EH (cell line): ENCODE measurements at regions not wholly inside any gene's neighbourhood (a gene's known extent, or its start where the extent isn't known, plus 50 kb on each side); places are given as distances from the start of the nearest gene placed in this dataset.
"Not testable (repeated sequence)": the region's sequence is repeated elsewhere in the genome, so short reads cannot be mapped to it uniquely, and the experiment has no call there.

Experiments
- DNase-seq: peaks from one replicate; pipeline ENCODE4 v3.0.0-alpha.2; 2015; ENCODE audit warnings: low read depth

GRCh38 chr3:74832925-74833324, 218.5 kb upstream of the CNTN3 start:
- no peak for DNase-seq

- not testable (repeated sequence) for DNase-seq
Measured at GRCh38 chr3:74830845-74831244, 216.4 kb upstream of the CNTN3 start.

DNA sequence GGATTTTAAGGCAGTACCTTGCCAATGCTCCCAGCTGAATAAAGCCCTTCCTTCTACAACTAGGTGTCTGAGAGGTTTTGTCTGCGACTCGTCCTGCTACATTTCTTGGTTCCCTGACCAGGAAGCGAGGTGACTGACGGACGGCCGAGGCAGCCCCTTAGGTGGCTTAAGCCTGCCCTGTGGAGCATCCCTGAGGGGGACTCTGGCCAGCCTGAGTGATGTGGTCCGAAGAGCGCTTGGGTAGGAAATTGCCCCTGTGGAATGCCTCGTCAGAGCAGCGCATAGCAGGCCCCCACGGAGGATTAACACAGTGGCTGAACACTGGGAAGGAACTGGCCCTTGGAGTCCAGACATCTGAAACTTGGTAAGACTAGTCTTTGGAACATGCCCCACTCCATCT, 210.9 kb upstream of the CNTN3 start:
- DNase-seq = not testable (repeated sequence)

GRCh38 chr3:74824366-74824765, 209.9 kb upstream of the CNTN3 start:
- DNase-seq = no peak

DNA sequence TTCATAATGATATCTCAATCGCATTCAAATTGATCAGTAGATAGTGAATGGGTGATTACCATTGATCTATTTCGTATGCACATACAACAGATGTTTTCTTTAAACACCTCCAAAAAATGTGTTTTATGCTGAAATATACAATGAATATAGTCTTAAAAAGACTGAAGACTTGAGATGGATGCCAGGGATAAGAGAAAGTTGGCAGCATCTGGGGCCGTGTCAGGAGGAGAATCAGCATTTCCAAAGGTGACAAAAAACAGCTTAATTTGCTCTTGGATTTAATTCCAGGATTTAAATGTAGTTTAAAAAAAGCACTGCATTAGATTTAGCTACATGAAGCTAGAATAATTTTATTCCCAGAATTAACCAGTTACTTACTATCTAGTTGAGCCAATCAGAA, 199.7 kb upstream of the CNTN3 start:
- no peak for DNase-seq

DNA sequence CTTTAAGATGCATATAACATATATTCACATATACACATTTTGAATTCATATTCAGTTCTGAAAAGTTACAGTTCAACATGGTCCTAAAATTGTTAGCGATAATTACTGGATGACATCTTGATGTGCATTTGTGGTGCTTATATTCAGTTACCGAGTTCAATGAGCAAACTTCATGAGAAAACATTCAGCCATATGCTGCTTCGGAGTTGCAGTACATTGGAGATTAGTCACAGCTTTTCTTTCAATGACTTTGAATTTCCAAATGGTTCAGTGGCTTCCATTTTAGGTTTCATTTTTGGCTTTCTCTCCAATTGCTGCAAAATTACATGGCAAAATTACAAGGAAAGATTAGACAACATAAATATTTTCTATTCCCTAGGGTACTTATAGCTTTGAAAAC, 198.3 kb upstream of the CNTN3 start:
- DNase-seq = no peak

GRCh38 chr3:74808506-74809275, 194.2 kb upstream of the CNTN3 start:
- no peak for DNase-seq

DNA sequence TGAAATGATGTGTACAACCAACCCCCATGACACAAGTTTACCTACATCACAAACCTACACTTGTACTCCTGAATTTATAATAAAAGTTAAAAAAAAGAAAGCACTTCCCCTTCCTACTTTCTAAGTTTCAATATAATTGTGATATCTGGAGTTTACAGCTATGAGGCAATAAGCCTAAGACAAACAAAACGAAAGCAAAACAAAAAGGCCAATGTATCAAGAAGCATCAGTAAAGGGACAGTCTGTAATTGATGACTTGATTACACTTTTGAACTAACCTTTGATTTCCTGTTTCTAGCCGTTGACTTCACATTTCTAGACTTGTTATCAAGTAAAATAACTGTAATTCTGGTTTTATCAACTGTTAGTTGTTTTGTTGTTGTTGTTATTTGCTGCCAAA, 187.5 kb upstream of the CNTN3 start:
- no peak for DNase-seq

DNA sequence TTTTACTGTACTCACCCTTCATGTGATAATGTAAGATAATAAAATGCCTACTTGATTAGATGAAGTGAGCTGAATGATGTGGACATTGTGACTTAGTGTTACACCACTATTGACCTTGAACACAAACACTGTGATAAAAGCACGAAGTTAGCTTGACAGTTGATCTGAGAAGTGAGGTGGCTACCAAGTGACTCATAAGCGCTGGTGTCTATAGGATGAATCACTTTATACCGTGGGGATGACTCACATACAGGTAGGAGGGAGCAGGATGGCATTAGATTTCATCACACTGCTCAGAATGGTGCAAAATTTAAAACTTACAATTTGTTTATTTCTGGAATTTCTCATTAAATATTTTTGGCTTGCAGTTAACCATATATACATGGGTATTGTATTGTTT, 174.7 kb upstream of the CNTN3 start:
- no peak for DNase-seq

DNA sequence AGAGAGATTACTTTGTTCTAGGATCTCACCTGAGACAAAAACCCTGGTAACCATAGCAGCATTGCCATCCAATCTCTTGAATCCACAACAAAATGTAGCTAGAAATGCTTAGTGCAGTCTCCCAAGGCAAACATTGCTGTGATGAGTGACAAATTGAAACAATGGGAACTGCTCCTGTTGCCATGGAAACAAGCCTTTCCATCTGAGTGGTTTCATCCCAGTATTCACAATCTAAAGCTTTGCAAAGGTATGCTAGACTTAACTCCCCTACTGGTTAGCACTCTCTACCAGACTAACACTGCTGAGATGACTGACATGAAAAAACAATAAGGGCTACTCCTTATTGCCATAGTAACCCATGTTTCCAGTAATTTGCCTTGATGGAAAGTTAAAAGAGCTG, 172.6 kb upstream of the CNTN3 start:
- DNase-seq = no peak

DNA sequence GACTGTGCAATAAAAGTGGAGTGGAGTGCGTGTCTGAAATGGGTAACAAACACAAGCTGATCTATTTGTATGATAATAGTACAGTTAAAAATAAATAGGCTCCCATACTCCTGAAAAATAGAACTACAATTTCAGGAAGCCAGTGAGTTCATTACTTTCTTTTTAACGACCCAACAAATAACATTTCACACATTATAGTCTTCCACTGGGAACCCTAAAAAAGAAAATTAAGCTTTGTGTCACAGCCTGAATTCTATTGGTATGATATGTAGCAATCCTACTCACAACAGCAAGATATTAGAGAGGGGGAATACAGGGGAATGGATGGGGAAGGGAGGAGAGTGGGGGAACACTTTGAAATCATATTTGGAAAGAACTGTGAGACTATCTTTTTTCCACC, 156.9 kb upstream of the CNTN3 start:
- no peak for DNase-seq

DNA sequence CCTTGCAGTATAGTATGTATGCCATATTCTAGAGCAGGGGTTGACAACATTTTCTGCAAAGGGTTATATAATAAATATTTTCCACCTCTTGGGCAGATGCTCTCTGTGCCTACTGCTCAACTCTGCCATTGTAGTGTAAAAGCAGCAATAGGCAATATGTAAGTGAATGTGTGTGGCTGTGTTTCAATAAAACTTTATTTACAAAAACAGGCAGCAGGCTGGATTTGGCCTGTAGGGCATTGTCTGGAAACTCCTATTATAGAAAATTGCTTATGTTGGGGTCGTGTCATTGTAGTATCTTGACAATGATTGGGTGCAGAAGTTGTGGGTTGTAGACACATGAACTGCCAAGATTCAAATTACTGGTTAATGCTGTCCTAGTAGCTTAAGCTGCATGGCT, 153.6 kb upstream of the CNTN3 start:
- DNase-seq = no peak

- no peak for DNase-seq
Measured at GRCh38 chr3:74766405-74766804, 151.9 kb upstream of the CNTN3 start.

DNA sequence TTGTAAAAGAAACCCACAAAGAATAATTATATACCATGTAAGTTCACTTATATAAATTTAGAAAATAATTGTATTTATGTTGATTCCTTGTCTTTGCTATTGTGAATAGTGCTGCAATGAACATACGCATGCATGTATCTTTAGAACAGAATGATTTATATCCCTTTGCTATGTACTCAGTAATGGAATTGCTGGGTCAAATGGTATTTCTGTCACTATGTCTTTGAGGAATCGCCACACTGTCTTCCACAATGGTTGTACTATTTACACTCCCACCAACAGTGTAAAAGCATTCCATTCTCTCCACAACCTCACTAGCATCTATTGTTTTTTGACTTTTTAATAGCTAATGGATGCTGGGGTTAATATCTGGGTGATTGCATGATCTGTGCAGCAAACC, 149.4 kb upstream of the CNTN3 start:
- no peak for DNase-seq

- no peak for DNase-seq
Measured at GRCh38 chr3:74756674-74757073, 142.2 kb upstream of the CNTN3 start.

- DNase-seq = no peak
Measured at GRCh38 chr3:74752290-74752689, 137.8 kb upstream of the CNTN3 start.

DNA sequence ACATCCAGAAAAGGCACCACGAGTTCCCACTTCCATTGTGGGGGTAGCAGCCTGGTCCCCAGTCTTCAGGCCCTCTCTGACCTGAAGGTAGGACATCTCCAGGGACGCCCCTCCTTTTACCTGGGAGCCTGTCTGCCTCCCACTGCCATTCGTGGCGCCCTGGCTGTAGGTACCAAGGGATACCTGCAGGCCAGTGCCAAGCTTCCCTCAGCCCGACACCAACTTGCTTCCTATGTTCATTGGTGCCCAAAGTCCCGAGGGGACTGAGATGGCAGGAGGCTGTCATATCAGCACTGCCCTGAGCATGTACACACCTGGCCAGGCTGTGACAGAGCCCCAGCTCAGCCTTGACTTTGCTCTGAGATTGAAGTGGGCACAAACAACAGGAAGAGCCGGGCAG, 137.3 kb upstream of the CNTN3 start:
- DNase-seq = no peak

- no peak for DNase-seq
Measured at GRCh38 chr3:74750901-74751300, 136.4 kb upstream of the CNTN3 start.

- no peak for DNase-seq
Measured at GRCh38 chr3:74739242-74739641, 124.8 kb upstream of the CNTN3 start.

DNA sequence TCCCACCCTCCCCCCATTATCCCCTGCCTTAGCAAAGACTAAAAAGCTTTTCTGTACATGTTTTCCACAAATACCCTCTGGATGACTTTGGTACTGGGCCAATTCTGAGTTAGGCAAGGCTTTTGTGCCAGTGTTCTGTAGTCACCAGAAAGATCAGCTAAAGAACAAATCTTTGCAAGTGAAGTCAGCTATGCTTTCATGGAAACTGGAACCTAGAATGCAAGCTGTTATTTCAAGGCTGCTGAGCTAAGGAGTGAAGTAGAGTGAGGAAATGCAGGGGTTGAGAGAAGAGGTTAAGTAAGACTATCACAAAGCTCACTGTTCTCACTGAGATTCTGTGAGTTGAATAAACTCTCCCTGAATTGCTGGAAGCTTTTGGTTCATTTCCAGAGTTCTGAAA, 107.8 kb upstream of the CNTN3 start:
- no peak for DNase-seq

- no peak for DNase-seq
Measured at GRCh38 chr3:74713977-74714376, 99.5 kb upstream of the CNTN3 start.

- no peak for DNase-seq
Measured at GRCh38 chr3:74711913-74712512, 97.6 kb upstream of the CNTN3 start.

GRCh38 chr3:74709951-74710350, 95.5 kb upstream of the CNTN3 start:
- DNase-seq = no peak
